ENCODE measurements at regions not wholly inside any gene's neighbourhood (a gene's known extent, or its start where the extent isn't known, plus 50 kb on each side); places are given as distances from the start of the nearest gene placed in this dataset.

- Histone ChIP-seq H2AFZ (ENCODE audit: insufficient read depth, low read depth, low read length, poor library complexity, severe bottlenecking) (no peak overlapping the region), H3K36me3 (replicated peaks in 1 of 2; ENCODE audit: control extremely low read depth in 1 of 2, control insufficient read depth in 1 of 2, extremely low read depth in 1 of 2, insufficient read depth in 2 of 2, low read length in 1 of 2) (no peaks in the 10 kb centered on the region), H3K27ac (ENCODE audit: low read length in 2 of 2) (no peak overlapping the region), H3K9me3 (ENCODE audit: control extremely low read depth in 1 of 3, control insufficient read depth in 2 of 3, insufficient read depth in 1 of 3, low read length in 2 of 3) (peaks cover 0 to 4% (median 0%) of the 10 kb centered on the region in 3 donors), H3K4me3 (ENCODE audit: control extremely low read depth in 1 of 5, extremely low read depth in 1 of 5, insufficient read depth in 1 of 5, low read depth in 2 of 5, low read length in 4 of 5) (no peak overlapping the region), H3K27me3 (replicated peaks in 1 of 4; ENCODE audit: control extremely low read depth in 1 of 4, control insufficient read depth in 3 of 4, insufficient read depth in 4 of 4, low read length in 3 of 4) (no peaks in the 10 kb centered on the region), H3K4me1 (ENCODE audit: control insufficient read depth in 2 of 2, insufficient read depth in 2 of 2, low read length in 2 of 2) (no peaks in the 10 kb centered on the region), H3K79me2 (ENCODE audit: control insufficient read depth, insufficient read depth, low read length) (no peaks in the 10 kb centered on the region), H4K20me1 (ENCODE audit: control insufficient read depth, insufficient read depth, low read length, poor library complexity, severe bottlenecking) (no peaks in the 10 kb centered on the region), H3K9ac (ENCODE audit: low read length) (no peak overlapping the region), H3K4me2 (replicated peaks; ENCODE audit: low read depth, low read length, poor library complexity, severe bottlenecking) (no peak overlapping the region)
- ATAC-seq (ENCODE audit: low read depth) = no peak
- ChIA-PET CTCF (no interaction called here), POLR2A (no interaction called here)
- H3K9me3 Mint-ChIP-seq (ENCODE audit: insufficient read depth) = peaks cover 3% of the 10 kb centered on the region
- TF ChIP-seq CTCF (IDR thresholded peaks at IDR 0.05) (no peak), EZH2 (IDR thresholded peaks at IDR 0.05; ENCODE audit: borderline replicate concordance, insufficient read depth, low read depth, low read length, poor library complexity, severe bottlenecking) (no peak)
- no peak for DNase-seq
- H3K4me3 Mint-ChIP-seq = no peak overlapping the region
- H3K4me1 Mint-ChIP-seq = no peaks in the 10 kb centered on the region
- H3K27ac Mint-ChIP-seq = no peak overlapping the region
- no peaks in the 10 kb centered on the region for H3K27me3 Mint-ChIP-seq
- WGBS (ENCODE audit: insufficient coverage) = no CpG with 5 or more reads among the region's 2 CpGs
- intact Hi-C loops (cut with micrococcal nuclease) = no loop called here
Measured at GRCh38 chr5:26700759-26701384, 337.5 kb downstream of the CDH9 start.

- Histone ChIP-seq H3K4me1 (ENCODE audit: control insufficient read depth in 2 of 2, insufficient read depth in 2 of 2, low read length in 2 of 2) (no peaks in the 10 kb centered on the region), H3K9me3 (ENCODE audit: control extremely low read depth in 1 of 3, control insufficient read depth in 2 of 3, insufficient read depth in 1 of 3, low read length in 2 of 3) (no peaks in the 10 kb centered on the region), H3K79me2 (ENCODE audit: control insufficient read depth, insufficient read depth, low read length) (no peaks in the 10 kb centered on the region), H3K4me2 (replicated peaks; ENCODE audit: low read depth, low read length, poor library complexity, severe bottlenecking) (no peak overlapping the region), H3K4me3 (ENCODE audit: control extremely low read depth in 1 of 5, extremely low read depth in 1 of 5, insufficient read depth in 1 of 5, low read depth in 2 of 5, low read length in 4 of 5) (no peak overlapping the region), H2AFZ (ENCODE audit: insufficient read depth, low read depth, low read length, poor library complexity, severe bottlenecking) (no peak overlapping the region), H3K9ac (ENCODE audit: low read length) (no peak overlapping the region), H3K36me3 (replicated peaks in 1 of 2; ENCODE audit: control extremely low read depth in 1 of 2, control insufficient read depth in 1 of 2, extremely low read depth in 1 of 2, insufficient read depth in 2 of 2, low read length in 1 of 2) (no peaks in the 10 kb centered on the region), H4K20me1 (ENCODE audit: control insufficient read depth, insufficient read depth, low read length, poor library complexity, severe bottlenecking) (no peaks in the 10 kb centered on the region), H3K27ac (ENCODE audit: low read length in 2 of 2) (no peak overlapping the region), H3K27me3 (replicated peaks in 1 of 4; ENCODE audit: control extremely low read depth in 1 of 4, control insufficient read depth in 3 of 4, insufficient read depth in 4 of 4, low read length in 3 of 4) (no peaks in the 10 kb centered on the region)
- intact Hi-C loops (cut with micrococcal nuclease) = no loop called here
- no peaks in the 10 kb centered on the region for H3K4me1 Mint-ChIP-seq
- CTCF ChIA-PET = no interaction called here
- no peak overlapping the region for H3K4me3 Mint-ChIP-seq
- no peaks in the 10 kb centered on the region for H3K27me3 Mint-ChIP-seq
- no peak for ATAC-seq (ENCODE audit: low read depth)
- no peak for DNase-seq
- H3K9me3 Mint-ChIP-seq (ENCODE audit: insufficient read depth) = peaks cover 9% of the 10 kb centered on the region
- WGBS (ENCODE audit: insufficient coverage) = 100% methylated on average over 3 of the region's 5 CpGs
- no peak overlapping the region for H3K27ac Mint-ChIP-seq
- POLR2A ChIA-PET = no interaction called here
- TF ChIP-seq EZH2 (IDR thresholded peaks at IDR 0.05; ENCODE audit: borderline replicate concordance, insufficient read depth, low read depth, low read length, poor library complexity, severe bottlenecking) (no peak), CTCF (IDR thresholded peaks at IDR 0.05) (no peak)
Measured at GRCh38 chr5:26692952-26693351, 345.4 kb downstream of the CDH9 start.

All from B cell (primary cell).